ENCODE measurements at regions not wholly inside any gene's neighbourhood (a gene's known extent, or its start where the extent isn't known, plus 50 kb on each side); places are given as distances from the start of the nearest gene placed in this dataset.

- TF ChIP-seq CTCF (IDR thresholded peaks at IDR 0.05): no peak
- TF ChIP-seq SMC3 (IDR thresholded peaks at IDR 0.05): no peak
- TF ChIP-seq ELK1 (IDR thresholded peaks at IDR 0.05; ENCODE audit: low read depth, low read length): no peak
- no peak for TF ChIP-seq SREBF2 (IDR thresholded peaks at IDR 0.05)
These were observed 540.6 kb upstream of the MAGEB18 start for GRCh38 chrX:25597551-25597950.
